Stimulated activated CD4-positive, alpha-beta T cell treated with anti-CD3 and anti-CD28 coated beads, Interleukin-4, amount 100 ng/mL, for 48 hours (primary cell): ENCODE measurements at regions not wholly inside any gene's neighbourhood (a gene's known extent, or its start where the extent isn't known, plus 50 kb on each side); places are given as distances from the start of the nearest gene placed in this dataset.
"Not testable (repeated sequence)": the region's sequence is repeated elsewhere in the genome, so short reads cannot be mapped to it uniquely, and the experiment has no call there.

Source experiments
- DNase-seq, 2 donors: peaks; one replicate each; pipeline ENCODE4 v3.0.0-alpha.2; 2020; ENCODE audit warnings: low read depth in 2 of 2

- no peak for DNase-seq
Measured at GRCh38 chr10:120195984-120196712, 260.9 kb upstream of the PLPP4 start.

GRCh38 chr10:120204877-120205276, 252.2 kb upstream of the PLPP4 start:
- no peak for DNase-seq

- no peak for DNase-seq
Measured at GRCh38 chr10:120205368-120206018, 251.5 kb upstream of the PLPP4 start.

- no peak for DNase-seq
Measured at GRCh38 chr10:120208488-120208887, 248.5 kb upstream of the PLPP4 start.

- DNase-seq = no peak
Measured at GRCh38 chr10:120209124-120209762, 247.8 kb upstream of the PLPP4 start.

- DNase-seq = no peak
Measured at GRCh38 chr10:120212275-120212674, 244.8 kb upstream of the PLPP4 start.

GRCh38 chr10:120213283-120213682, 243.7 kb upstream of the PLPP4 start:
- not testable (repeated sequence) for DNase-seq

GRCh38 chr10:120217736-120218135, 239.3 kb upstream of the PLPP4 start:
- DNase-seq = no peak

- no peak for DNase-seq
Measured at GRCh38 chr10:120221873-120222485, 235.0 kb upstream of the PLPP4 start.

GRCh38 chr10:120229641-120230040, 227.4 kb upstream of the PLPP4 start:
- DNase-seq = no peak

GRCh38 chr10:120239695-120240094, 217.3 kb upstream of the PLPP4 start:
- DNase-seq = not testable (repeated sequence)

- DNase-seq = no peak
Measured at GRCh38 chr10:120251821-120252442, 205.1 kb upstream of the PLPP4 start.

- no peak for DNase-seq
Measured at GRCh38 chr10:120253131-120253530, 203.9 kb upstream of the PLPP4 start.

GRCh38 chr10:120260456-120260855, 196.6 kb upstream of the PLPP4 start:
- no peak for DNase-seq

GRCh38 chr10:120262857-120263547, 194.0 kb upstream of the PLPP4 start:
- no peak for DNase-seq

- DNase-seq = no peak
Measured at GRCh38 chr10:120266022-120266421, 191.0 kb upstream of the PLPP4 start.

- no peak for DNase-seq
Measured at GRCh38 chr10:120270906-120271305, 186.1 kb upstream of the PLPP4 start.

- no peak for DNase-seq
Measured at GRCh38 chr10:120271696-120272095, 185.3 kb upstream of the PLPP4 start.

- no peak for DNase-seq
Measured at GRCh38 chr10:120272350-120272749, 184.7 kb upstream of the PLPP4 start.

GRCh38 chr10:120278069-120278468, 179.0 kb upstream of the PLPP4 start:
- DNase-seq = no peak

GRCh38 chr10:120279196-120279595, 177.8 kb upstream of the PLPP4 start:
- no peak for DNase-seq
